NK-92 treated with Interleukin-12 subunit alpha and Interleukin-12 subunit beta, amount 100 ng/mL, for 24 hours (cell line): ENCODE measurements at regions not wholly inside any gene's neighbourhood (a gene's known extent, or its start where the extent isn't known, plus 50 kb on each side); places are given as distances from the start of the nearest gene placed in this dataset.

Source experiments
- DNase-seq: peaks from one replicate; lab custom pipeline; 2025; lab: John Stamatoyannopoulos, UW

DNA sequence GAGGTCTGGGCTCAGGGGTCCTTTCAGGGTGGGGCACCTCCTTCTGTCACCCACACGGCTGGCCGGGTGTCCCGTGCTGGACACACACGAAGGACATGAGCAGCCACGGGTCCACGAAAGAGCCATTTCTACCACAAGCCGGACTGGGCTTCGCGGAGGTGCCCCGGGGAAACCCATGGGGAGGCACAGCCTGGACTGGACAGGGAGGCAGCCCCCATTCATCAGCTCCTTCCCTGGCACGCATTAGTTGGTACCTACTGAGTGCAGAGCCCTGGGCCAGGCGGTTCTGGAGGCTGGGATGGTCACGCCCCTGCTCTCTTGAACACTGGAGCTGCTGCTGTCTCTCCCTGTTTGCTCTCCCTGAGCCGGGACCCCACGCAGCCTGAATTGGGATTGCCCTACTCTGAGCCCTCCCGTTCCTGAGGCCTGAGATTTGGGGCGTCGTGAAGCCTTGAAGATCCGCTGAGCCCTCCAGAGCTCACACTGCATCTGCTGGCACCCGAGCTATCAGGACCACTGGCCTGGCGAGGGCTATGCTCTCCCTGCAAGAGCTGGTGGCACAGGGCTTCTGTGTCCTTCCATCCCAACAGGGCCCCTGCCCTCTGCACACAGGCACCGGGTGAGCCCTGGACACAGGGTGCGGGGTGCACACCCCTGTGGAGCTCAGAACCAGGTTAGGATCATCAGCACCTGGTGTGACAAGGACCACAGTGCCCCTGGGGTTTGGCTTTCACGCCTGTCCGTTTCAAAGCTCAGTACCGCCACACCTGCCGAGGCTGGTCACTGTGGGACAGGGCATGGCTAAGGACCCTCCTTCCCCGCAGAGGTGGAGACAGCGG is 84.6 kb downstream of the MYEOV start:
- no peak for DNase-seq

- DNase-seq: no peak
Observed at GRCh38 chr11:69380451-69380901, 86.5 kb downstream of the MYEOV start.

DNA sequence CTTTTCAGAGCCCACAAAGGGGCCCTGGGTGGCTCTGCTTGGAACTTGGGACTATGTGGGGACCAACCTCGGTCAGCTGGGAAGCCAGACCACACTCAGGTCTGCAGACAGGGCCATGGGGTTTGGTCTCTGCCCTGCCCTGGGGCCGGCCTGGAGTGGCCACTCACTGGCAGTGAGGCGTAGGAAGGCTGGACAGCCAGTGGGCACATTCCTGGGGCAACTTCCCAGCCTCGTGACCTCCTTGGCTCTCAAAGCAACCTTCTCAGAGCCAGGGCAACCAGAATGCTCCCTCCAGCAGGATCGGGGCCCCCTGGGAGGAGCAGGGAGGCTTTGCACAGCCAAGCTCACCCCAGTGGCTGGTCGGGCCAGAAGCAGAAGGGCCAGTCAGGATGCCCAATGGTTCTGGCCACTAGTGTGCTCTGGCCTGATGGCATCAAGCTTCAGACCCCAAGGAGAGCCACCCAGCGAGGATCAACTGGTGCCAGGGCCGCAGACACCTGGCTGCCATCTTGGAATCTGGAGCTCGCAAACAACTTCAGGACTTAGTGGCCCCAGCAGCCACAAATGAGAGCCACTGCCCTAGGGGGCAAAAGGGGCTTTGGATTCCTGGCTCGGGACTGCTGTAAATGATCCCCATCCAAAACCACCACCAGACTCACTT is 87.1 kb downstream of the MYEOV start:
- no peak for DNase-seq

DNA sequence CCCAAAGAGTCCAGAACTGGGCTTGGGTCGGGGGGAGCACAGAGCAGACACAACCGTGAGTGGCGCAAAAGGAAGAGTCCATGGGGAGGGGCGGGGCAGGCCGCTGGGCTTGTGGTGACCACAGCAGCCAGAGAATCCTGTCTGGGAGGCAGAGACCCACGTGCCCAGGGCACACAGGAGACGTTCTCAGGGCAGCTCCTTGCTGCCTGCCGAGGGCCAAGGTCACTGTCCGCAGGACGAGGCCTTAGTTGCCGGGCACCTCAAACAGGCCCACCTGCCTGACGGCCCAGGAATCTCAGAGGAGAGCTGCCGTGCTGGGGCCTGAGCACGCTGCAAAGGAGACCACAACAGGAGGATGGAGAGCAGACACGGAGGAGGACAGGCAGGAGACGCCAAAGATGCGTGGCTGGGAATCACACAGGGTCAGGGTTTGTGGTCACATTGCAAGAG is 87.8 kb downstream of the MYEOV start:
- no peak for DNase-seq

DNA sequence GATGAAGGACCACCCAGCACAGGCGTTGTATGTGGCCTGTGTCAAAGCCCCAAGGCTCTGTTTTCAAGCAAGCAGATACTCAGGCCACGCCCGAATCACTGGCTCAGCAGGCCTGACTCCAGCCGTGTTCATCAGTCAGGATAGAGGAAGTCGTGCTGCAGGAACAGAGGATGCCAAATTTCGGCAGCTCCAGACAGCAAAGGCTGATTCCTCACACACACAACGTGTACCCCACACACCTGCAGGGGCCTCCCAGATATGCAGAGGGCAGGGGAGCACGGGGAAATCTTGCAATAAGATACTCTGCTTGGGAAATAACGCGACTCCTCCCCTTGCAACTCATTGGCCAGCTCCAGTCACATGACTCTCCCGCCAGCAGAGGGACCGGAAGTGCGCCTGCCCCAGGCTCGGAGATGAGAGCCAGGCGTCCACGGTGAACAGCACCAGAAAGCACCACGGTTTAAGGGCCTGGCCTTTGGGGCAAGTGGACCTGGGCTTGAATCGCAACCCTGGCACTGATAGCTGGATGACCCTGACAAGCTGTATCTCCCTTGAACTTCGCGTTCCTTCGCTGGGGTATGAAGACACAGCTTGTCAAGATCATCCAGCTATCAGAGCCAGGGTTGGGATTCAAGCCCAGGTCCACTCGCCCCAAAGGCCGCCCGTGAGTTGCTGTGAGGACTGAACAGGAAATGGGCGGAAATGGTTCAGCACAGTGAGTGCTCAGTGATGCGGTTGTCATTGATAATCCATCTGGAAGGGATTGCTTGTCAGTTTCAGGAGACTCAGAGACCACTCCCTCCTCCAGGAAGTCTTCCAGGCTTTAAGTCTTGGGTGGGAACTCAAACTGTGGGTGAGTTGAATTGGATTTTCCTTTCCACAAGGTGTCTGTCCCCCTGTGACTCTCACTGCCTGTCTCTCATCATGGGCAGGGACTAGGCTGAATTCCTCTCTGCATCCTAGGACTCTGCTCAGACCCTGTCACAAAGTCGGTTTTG is 88.5 kb downstream of the MYEOV start:
- no peak for DNase-seq

DNA sequence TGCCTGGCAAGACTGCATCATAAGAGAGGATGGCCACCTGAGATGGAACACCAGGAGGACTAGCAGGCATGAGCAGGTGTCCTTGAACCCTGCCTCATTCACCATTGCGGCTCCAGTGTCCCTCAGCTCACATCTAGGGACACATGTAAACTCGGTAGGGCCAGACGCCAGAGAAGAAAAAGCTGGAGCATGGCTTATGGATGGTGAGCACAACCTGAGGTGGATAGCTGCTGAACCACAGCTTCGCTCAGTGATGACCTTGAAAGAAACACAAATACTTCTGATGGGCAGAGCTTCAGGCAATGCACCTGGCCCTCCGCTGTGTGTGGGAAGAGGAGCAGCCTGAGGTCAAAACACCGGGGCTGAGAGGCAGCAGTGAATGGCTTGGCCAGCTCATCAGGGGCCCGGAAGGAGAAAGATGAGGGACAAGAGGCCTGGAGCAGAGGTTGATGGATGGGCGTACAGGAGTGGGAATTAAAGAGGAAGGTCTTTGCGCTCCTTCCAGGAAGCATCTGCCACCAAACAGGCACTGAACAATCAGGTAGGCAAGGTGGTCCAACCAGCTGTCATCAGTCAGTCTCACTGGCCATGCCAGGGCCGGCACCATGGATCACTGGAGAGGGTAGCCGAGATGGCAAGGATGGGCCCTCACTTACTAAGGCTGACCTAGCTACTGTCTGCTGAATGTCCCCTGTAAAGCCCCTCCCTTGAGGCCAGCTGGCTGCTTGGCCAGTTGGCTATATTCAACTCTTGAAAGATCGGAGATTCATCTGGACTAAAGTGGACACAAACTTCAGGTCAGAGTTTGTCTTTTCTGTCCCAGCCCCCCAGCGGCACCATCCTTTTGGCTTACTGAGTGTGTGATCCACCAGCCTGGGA is 89.7 kb downstream of the MYEOV start:
- no peak for DNase-seq

DNA sequence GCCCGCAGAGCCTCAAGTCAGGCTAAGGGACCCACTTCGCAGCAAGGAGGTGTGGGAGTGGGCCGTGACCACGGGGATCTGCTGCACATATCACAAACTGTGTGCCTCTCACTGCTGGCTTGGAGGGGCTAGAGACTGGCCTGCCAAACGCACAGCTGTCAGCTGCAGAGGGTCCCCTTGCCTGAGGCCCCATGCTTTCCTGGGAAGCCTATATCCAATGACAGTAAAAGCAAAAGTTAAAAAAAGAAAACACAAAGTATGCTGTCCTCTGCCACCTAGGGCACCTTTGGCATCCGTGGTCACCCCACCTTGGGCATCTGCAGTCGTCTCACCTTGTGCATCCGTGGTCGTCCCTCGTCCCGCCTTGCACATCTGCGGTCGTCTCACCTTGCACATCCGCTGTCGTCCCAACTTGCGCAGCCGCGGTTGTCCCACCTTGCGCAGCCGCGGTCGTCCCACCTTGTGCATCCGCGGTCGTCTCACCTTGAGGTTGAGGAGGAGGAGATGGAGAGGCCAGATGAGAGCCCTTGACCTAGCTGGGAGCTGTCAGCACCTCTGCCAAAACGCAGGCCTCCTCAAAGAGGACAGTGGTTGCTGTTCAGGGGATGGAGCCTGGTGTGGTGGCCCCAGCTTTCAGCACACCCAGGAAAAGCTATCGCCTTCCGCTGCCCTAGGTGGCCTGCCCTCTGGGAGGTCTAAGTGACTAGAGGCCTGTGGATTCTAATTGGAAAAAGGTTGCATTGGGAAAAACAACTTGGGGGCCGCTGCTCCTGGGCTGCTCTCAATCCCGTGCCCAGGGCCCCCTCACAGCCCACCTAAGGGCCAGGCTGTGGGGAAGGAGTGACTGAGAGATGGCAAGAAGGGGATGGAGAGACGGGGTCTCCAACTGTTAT is 90.5 kb downstream of the MYEOV start:
- DNase-seq: no peak

- DNase-seq: no peak
Observed at GRCh38 chr11:69385144-69385820, 91.3 kb downstream of the MYEOV start.

- DNase-seq: no peak
Observed at GRCh38 chr11:69385832-69386427, 92.0 kb downstream of the MYEOV start.

- DNase-seq: no peak
Observed at GRCh38 chr11:69386594-69387408, 92.8 kb downstream of the MYEOV start.

DNA sequence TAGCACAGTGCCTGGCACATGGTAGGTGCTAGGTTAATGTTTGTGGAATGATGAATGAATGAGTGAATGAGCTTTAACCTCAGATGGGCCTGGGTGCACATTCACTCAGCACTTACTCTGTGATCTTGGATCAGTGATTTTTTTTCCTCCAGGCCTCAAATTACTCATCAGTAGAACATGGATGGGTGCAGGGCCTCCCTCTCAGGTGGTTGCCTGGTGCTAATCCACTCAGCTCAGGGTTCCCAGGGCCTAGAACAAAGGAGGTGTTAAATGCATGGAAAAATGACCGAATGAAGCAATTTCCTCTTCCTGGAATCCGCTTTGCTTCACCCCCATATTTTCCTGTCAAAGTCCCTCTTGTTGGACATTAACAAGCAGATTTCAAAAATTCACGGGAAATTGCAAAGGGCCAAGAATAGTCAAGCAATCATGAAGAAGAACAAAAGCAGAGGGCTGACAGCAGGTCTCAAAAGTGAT is 93.5 kb downstream of the MYEOV start:
- no peak for DNase-seq

GRCh38 chr11:69388210-69388609 is 93.3 kb upstream of the LINC01488 start:
- no peak for DNase-seq

GRCh38 chr11:69388661-69389060 is 92.8 kb upstream of the LINC01488 start:
- no peak for DNase-seq

DNA sequence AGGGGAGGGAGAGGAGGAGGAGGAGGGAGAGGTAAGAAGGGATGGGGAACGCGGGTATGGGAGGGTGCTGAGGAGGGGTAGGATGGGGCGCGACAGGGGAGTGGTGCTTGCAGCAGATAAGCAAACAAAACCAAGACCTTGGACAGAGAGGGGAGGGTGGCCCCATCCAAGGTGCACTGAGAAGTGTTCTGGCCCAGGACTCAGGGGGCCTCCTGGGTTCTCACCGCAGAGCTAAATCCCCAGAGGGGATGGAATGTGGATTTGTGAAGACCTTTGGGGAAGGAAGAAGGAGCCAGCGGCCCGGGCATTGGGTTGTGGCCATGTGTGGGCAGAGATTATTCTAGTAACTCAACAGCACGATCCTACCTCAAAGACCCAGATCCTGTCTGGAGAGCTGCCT is 90.9 kb upstream of the LINC01488 start:
- no peak for DNase-seq

DNA sequence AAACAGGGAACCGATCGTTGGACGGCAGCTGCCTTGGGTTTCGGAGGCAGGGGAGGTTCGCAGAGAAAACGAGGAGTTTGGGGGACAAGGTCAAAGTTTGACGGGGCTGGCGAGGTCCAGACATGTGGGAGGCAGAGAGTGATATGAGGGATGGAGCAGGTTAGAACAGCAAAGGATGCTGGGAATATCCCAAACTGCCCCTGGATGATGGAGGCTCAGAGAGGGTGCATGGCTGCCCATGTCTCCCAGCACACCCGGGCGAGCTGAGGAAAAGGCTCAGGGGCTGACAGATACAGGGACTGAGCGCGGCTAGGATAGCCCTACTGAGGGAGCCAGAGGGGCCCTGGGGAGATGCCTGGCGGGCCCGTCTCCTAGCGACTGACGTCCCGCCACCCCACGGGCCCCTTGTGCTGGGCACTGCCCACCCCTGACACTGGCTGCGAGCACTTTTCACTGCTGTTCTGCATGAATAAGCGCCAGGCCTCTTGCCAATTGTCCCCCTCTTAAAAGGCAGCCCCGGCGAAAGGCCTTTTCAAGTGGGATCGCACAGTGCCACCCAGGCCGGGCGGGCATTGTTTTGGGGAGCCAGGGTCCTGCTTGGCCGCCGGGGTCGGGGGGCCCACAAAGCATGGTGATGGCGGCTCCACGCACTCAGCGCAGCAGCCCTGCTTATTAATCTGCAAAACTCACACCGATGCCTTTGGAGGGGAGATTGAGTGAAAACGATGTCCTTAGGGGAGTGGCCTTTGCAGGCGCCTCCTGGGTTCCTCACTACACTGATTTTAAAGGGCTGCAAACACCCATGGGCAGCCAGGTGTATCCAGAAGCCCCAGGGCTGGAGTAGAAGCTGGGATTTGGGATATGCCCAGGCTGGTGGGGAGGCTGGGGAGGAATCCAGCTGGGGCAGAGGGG is 90.0 kb upstream of the LINC01488 start:
- DNase-seq: no peak

DNA sequence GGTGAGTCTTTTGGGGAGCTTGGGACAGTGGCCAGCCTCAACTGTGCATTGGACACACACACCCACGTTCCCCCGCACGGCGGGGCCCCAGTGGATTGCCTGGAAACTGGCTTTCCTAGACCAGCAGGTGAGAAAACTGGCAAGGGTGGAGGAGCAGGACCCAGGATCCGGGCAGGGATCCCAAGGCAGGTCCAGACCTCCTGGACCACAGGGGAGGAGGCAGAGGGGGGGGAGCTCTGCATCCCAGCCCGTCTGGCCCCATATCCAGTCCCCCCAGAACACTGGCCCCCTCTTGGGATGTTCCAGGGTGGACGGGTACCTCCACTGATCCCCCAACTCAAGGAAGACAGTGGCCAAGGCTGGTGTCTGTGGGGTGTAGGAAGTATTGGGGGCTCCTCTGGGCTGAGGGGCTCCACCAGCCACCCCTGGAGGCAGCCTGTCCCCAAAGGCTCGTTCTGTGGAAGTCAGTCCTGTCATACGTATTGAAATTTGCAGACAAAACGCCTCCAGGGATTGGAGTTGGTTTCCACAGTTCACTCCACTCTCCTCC is 89.3 kb upstream of the LINC01488 start:
- DNase-seq: no peak
